Neural cell (in vitro differentiated cells): ENCODE measurements at regions not wholly inside any gene's neighbourhood (a gene's known extent, or its start where the extent isn't known, plus 50 kb on each side); places are given as distances from the start of the nearest gene placed in this dataset.

Experiments
- H2AFZ ChIP-seq: fragments of 200-600, 300-800 bp; sonication (generic), shearing (Covaris generic); 2 replicates; pipeline ENCODE4 v1.6.0; 2014; ENCODE audit warnings: low read depth, mild to moderate bottlenecking, antibody characterized with exemption, low read length, moderate library complexity
- H3F3A ChIP-seq: fragments of 200-600 bp; shearing (Covaris generic); 2 replicates; pipeline ENCODE4 v1.6.1; 2016; ENCODE audit warnings: mild to moderate bottlenecking, moderate library complexity, mixed read lengths, antibody characterized with exemption, low read length; ENCODE audit not compliant: insufficient read depth, poor library complexity, severe bottlenecking
- H3K27ac ChIP-seq: fragments of 200-600, 300-800 bp; sonication (generic), shearing (Covaris generic); 2 replicates; pipeline ENCODE4 v1.5.1; 2014; ENCODE audit warnings: mild to moderate bottlenecking, low read length, moderate library complexity
- H3K27me3 ChIP-seq: fragments of 300-800, 200-600 bp; sonication (generic), shearing (Covaris generic); 2 replicates; pipeline ENCODE4 v1.6.0; 2014; ENCODE audit warnings: mild to moderate bottlenecking, low read depth, low read length, moderate library complexity; ENCODE audit not compliant: insufficient read depth
- H3K36me3 ChIP-seq: fragments of 300-800, 200-600 bp; sonication (generic), shearing (Covaris generic); 2 replicates; pipeline ENCODE4 v1.5.1; 2014; ENCODE audit warnings: mild to moderate bottlenecking, antibody characterized with exemption, low read length, moderate library complexity; ENCODE audit not compliant: insufficient read depth
- H3K4me2 ChIP-seq: fragments of 300-800, 200-600 bp; sonication (generic), shearing (Covaris generic); 2 replicates; pipeline ENCODE4 v1.6.0; 2014; ENCODE audit warnings: mild to moderate bottlenecking, low read length
- H3K4me3 ChIP-seq: fragments of 300-800, 200-600 bp; sonication (generic), shearing (Covaris generic); 2 replicates; pipeline ENCODE4 v1.5.1; 2014; ENCODE audit warnings: mild to moderate bottlenecking, low read length, moderate library complexity
- H3K79me2 ChIP-seq: fragments of 200-600 bp; shearing (Covaris generic); replicated peaks from 2 replicates; pipeline ENCODE4 v1.6.0; 2014; ENCODE audit warnings: mild to moderate bottlenecking, low read length, moderate library complexity; ENCODE audit not compliant: insufficient read depth
- H3K9ac ChIP-seq: fragments of 300-800, 200-600 bp; sonication (generic), shearing (Covaris generic); 2 replicates; pipeline ENCODE4 v1.6.1; 2016; ENCODE audit warnings: mild to moderate bottlenecking, low read length, mixed read lengths
- H3K9me2 ChIP-seq: fragments of 200-600 bp; shearing (Covaris generic); 2 replicates; pipeline ENCODE4 v1.6.1; 2016; ENCODE audit warnings: mild to moderate bottlenecking, low read length, mixed read lengths; ENCODE audit not compliant: insufficient read depth
- H3K9me3 ChIP-seq: fragments of 200-600, 300-800 bp; sonication (generic), shearing (Covaris generic); 2 replicates; pipeline ENCODE4 v1.6.1; 2016; ENCODE audit warnings: mild to moderate bottlenecking, mixed run types, low read length, moderate library complexity, mixed read lengths
- H4K20me1 ChIP-seq: fragments of 200-600 bp; shearing (Covaris generic); 2 replicates; pipeline ENCODE4 v1.6.1; 2016; ENCODE audit warnings: mild to moderate bottlenecking, mixed run types; ENCODE audit not compliant: insufficient read depth
- EP300 ChIP-seq: fragments of 450-650 bp; conservative IDR thresholded peaks from 2 replicates; pipeline ENCODE4 v1.6.1; 2014; ENCODE audit warnings: antibody characterized with exemption, mild to moderate bottlenecking, moderate library complexity; ENCODE audit not compliant: poor library complexity, severe bottlenecking
- EZH2 ChIP-seq: fragments of 200-600, 300-800 bp; shearing (Covaris generic), sonication (generic); IDR thresholded peaks from 2 replicates; pipeline ENCODE4 v1.6.1; 2014; ENCODE audit warnings: antibody characterized with exemption, low read length, borderline replicate concordance, mild to moderate bottlenecking; ENCODE audit not compliant: insufficient read depth, poor library complexity, severe bottlenecking
- MXI1 ChIP-seq: fragments of 450-650 bp; conservative IDR thresholded peaks from 2 replicates; pipeline ENCODE4 v1.6.1; 2014; ENCODE audit warnings: antibody characterized with exemption, mild to moderate bottlenecking; ENCODE audit not compliant: poor library complexity, severe bottlenecking
- POLR2AphosphoS5 ChIP-seq: IDR thresholded peaks from 2 replicates; pipeline ENCODE4 v1.6.1; 2012
- RAD21 ChIP-seq: fragments of 450-650 bp; conservative IDR thresholded peaks from 2 replicates; pipeline ENCODE4 v1.6.1; 2014; ENCODE audit warnings: antibody characterized with exemption, mild to moderate bottlenecking, moderate library complexity
- SMC3 ChIP-seq: fragments of 450-650 bp; conservative IDR thresholded peaks from 2 replicates; pipeline ENCODE4 v1.6.1; 2014; ENCODE audit warnings: antibody characterized with exemption, mild to moderate bottlenecking, moderate library complexity; ENCODE audit not compliant: poor library complexity
- TAF1 ChIP-seq: IDR thresholded peaks from 2 replicates; pipeline ENCODE4 v1.6.1; 2012; ENCODE audit warnings: low read depth
- TF ChIP-seq, protein P1 (sequence below): fragments of 450-650 bp; IDR thresholded peaks from 2 replicates; pipeline ENCODE4 v1.5.1; 2014; ENCODE audit warnings: antibody characterized with exemption, mild to moderate bottlenecking, moderate library complexity; ENCODE audit not compliant: poor library complexity, severe bottlenecking
- TF ChIP-seq, protein P2 (sequence below): IDR thresholded peaks from 2 replicates; pipeline ENCODE4 v1.6.1; 2012; ENCODE audit warnings: borderline replicate concordance

DNA sequence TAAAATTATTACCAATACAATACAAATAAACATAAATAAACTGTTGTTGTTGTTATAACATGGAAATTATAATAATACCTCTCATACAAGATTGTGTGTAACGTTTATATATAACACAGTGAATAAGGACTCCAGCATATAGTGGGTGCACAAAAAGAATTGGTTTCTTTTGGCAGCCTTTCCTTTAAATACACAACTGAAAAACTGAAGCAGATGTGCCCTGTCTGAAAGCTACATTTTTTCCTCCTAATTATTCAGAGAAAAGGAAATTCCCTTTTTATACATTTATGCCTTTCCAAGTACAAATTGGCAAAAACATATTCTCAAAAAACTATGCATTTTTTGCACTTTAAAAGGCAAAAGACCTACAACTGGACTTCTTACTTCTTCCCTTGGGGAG is 928.9 kb upstream of the NR2F2 start:
- H3K36me3 ChIP-seq, result no peaks in the 10 kb centered on the region
- H3K4me3 ChIP-seq, result no peak overlapping the region
- H2AFZ ChIP-seq, result no peak overlapping the region
- no peaks in the 10 kb centered on the region for H3K9me3 ChIP-seq
- H4K20me1 ChIP-seq, result no peaks in the 10 kb centered on the region
- no peaks in the 10 kb centered on the region for H3K9me2 ChIP-seq
- H3K9ac ChIP-seq, result no peak overlapping the region
- H3K79me2 ChIP-seq, result no peaks in the 10 kb centered on the region
- no peaks in the 10 kb centered on the region for H3K27me3 ChIP-seq
- no peaks in the 10 kb centered on the region for H3F3A ChIP-seq
- H3K27ac ChIP-seq, result no peak overlapping the region
- H3K4me2 ChIP-seq, result no peak overlapping the region
- TF ChIP-seq, protein P1, sequence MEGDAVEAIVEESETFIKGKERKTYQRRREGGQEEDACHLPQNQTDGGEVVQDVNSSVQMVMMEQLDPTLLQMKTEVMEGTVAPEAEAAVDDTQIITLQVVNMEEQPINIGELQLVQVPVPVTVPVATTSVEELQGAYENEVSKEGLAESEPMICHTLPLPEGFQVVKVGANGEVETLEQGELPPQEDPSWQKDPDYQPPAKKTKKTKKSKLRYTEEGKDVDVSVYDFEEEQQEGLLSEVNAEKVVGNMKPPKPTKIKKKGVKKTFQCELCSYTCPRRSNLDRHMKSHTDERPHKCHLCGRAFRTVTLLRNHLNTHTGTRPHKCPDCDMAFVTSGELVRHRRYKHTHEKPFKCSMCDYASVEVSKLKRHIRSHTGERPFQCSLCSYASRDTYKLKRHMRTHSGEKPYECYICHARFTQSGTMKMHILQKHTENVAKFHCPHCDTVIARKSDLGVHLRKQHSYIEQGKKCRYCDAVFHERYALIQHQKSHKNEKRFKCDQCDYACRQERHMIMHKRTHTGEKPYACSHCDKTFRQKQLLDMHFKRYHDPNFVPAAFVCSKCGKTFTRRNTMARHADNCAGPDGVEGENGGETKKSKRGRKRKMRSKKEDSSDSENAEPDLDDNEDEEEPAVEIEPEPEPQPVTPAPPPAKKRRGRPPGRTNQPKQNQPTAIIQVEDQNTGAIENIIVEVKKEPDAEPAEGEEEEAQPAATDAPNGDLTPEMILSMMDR, result no peak
- TF ChIP-seq, protein P2, sequence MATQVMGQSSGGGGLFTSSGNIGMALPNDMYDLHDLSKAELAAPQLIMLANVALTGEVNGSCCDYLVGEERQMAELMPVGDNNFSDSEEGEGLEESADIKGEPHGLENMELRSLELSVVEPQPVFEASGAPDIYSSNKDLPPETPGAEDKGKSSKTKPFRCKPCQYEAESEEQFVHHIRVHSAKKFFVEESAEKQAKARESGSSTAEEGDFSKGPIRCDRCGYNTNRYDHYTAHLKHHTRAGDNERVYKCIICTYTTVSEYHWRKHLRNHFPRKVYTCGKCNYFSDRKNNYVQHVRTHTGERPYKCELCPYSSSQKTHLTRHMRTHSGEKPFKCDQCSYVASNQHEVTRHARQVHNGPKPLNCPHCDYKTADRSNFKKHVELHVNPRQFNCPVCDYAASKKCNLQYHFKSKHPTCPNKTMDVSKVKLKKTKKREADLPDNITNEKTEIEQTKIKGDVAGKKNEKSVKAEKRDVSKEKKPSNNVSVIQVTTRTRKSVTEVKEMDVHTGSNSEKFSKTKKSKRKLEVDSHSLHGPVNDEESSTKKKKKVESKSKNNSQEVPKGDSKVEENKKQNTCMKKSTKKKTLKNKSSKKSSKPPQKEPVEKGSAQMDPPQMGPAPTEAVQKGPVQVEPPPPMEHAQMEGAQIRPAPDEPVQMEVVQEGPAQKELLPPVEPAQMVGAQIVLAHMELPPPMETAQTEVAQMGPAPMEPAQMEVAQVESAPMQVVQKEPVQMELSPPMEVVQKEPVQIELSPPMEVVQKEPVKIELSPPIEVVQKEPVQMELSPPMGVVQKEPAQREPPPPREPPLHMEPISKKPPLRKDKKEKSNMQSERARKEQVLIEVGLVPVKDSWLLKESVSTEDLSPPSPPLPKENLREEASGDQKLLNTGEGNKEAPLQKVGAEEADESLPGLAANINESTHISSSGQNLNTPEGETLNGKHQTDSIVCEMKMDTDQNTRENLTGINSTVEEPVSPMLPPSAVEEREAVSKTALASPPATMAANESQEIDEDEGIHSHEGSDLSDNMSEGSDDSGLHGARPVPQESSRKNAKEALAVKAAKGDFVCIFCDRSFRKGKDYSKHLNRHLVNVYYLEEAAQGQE, result no peak
- TF ChIP-seq MXI1, result no peak
- TF ChIP-seq TAF1, result no peak
- TF ChIP-seq SMC3, result no peak
- no peak for TF ChIP-seq RAD21
- TF ChIP-seq EP300, result no peak
- no peak for TF ChIP-seq EZH2
- no peak for TF ChIP-seq POLR2AphosphoS5

DNA sequence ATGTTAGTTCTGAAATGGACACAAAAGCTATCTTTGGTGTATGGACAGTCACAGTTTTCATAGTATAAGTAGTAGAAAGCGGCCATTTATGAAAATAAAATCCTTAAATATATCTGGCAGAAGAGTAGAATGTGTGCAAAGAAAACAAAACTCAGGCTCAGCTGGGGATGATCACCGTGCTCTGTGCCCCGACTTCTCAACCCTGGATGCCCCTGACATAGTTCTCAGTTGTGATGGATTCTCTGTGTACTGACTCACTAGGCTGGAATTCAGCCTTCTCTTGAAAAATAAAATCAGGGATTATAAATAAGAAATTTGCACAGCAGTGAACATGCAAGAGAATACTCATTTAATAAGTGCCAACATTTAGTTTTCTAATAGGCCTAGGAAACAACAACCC is 925.1 kb upstream of the NR2F2 start:
- no peak overlapping the region for H2AFZ ChIP-seq
- no peaks in the 10 kb centered on the region for H3K9me3 ChIP-seq
- H3K9me2 ChIP-seq, result no peaks in the 10 kb centered on the region

More for the DNA sequence above, 925.1 kb upstream of the NR2F2 start:
- Histone ChIP-seq H3K4me3 (no peak overlapping the region), H3K4me2 (no peak overlapping the region), H3K36me3 (no peaks in the 10 kb centered on the region), H4K20me1 (no peaks in the 10 kb centered on the region), H3K9ac (no peak overlapping the region), H3K27me3 (no peaks in the 10 kb centered on the region), H3K79me2 (no peaks in the 10 kb centered on the region), H3F3A (no peaks in the 10 kb centered on the region), H3K27ac (no peak overlapping the region)
- TF ChIP-seq, protein P2, result no peak
- no peak for TF ChIP-seq EZH2
- TF ChIP-seq SMC3, result no peak
- TF ChIP-seq RAD21, result no peak
- no peak for TF ChIP-seq POLR2AphosphoS5
- TF ChIP-seq TAF1, result no peak
- TF ChIP-seq MXI1, result no peak
- TF ChIP-seq, protein P1, result no peak
- TF ChIP-seq EP300, result no peak
